PC-3 (cell line): ENCODE measurements at regions not wholly inside any gene's neighbourhood (a gene's known extent, or its start where the extent isn't known, plus 50 kb on each side); places are given as distances from the start of the nearest gene placed in this dataset.

Source experiments
- ATAC-seq: fragments of 200-7000 bp; cut with Tn5 transposase; 2 replicates; pipeline ENCODE4 v1.9.1; 2020; ENCODE audit warnings: mild to moderate bottlenecking, moderate library complexity
- BruUV-seq: library from RNA; stranded (reverse); fragments of 400-500 nt; replicated peaks from 2 replicates; lab custom pipeline; 2021; lab: Mats Ljungman, UMichigan
- CTCF ChIA-PET: fragments of 300-600 bp; sonication (Branson Sonifier 250); formaldehyde crosslinking; loops from one replicate; lab custom pipeline; 2022; ENCODE audit warnings: antibody characterized with exemption; lab: Charles Lee
- POLR2A ChIA-PET: fragments of 300-600 bp; sonication (Branson Sonifier 250); formaldehyde crosslinking; loops from one replicate; lab custom pipeline; 2022; ENCODE audit warnings: antibody characterized with exemption; ENCODE audit not compliant: unreplicated experiment; lab: Charles Lee
- DNase-seq: peaks from one replicate; pipeline ENCODE4 v3.0.0-alpha.2; 2015
- H2AFZ ChIP-seq: fragments of 300-600 bp; sonication (generic); 2 replicates; pipeline ENCODE4 v1.6.0; 2016; ENCODE audit warnings: antibody characterized with exemption, low read length
- H3F3A ChIP-seq: fragments of 300-600 bp; sonication (generic); one replicate; pipeline ENCODE4 v1.6.0; 2017; ENCODE audit warnings: antibody characterized with exemption, low read length, control low read depth, mild to moderate bottlenecking; ENCODE audit not compliant: unreplicated experiment
- H3K27ac ChIP-seq: fragments of 300-600 bp; sonication (generic); 2 replicates; pipeline ENCODE4 v1.5.1; 2016; ENCODE audit warnings: mild to moderate bottlenecking, low read length
- H3K27me3 ChIP-seq: fragments of 300-600 bp; sonication (generic); 2 replicates; pipeline ENCODE4 v1.6.1; 2016; ENCODE audit warnings: low read length, mixed read lengths
- H3K36me3 ChIP-seq: fragments of 300-600 bp; sonication (generic); 2 replicates; pipeline ENCODE4 v1.6.1; 2016; ENCODE audit warnings: low read depth, mixed run types, low read length, mixed read lengths
- H3K4me1 ChIP-seq: fragments of 300-600 bp; sonication (generic); 2 replicates; pipeline ENCODE4 v1.5.1; 2016; ENCODE audit warnings: low read length; ENCODE audit not compliant: insufficient read depth
- H3K4me2 ChIP-seq: fragments of 300-600 bp; sonication (generic); 2 replicates; pipeline ENCODE4 v1.6.0; 2016; ENCODE audit warnings: low read length
- H3K4me3 ChIP-seq: fragments of 300-600 bp; sonication (generic); 2 replicates; pipeline ENCODE4 v1.5.1; 2016; ENCODE audit warnings: mild to moderate bottlenecking, low read length, mixed read lengths
- H3K79me2 ChIP-seq: fragments of 300-600 bp; sonication (generic); 2 replicates; pipeline ENCODE4 v1.6.1; 2017; ENCODE audit warnings: low read length, mixed read lengths
- H3K9ac ChIP-seq: fragments of 300-600 bp; sonication (generic); 2 replicates; pipeline ENCODE4 v1.6.0; 2016; ENCODE audit warnings: mild to moderate bottlenecking, low read length
- H3K9me2 ChIP-seq: fragments of 300-600 bp; sonication (generic); replicated peaks from 2 replicates; pipeline ENCODE4 v1.6.1; 2016; ENCODE audit warnings: mixed run types, low read length, mixed read lengths
- H3K9me3 ChIP-seq: fragments of 300-600 bp; sonication (generic); 2 replicates; pipeline ENCODE4 v1.6.1; 2016; ENCODE audit warnings: low read length, mixed read lengths
- H4K20me1 ChIP-seq: fragments of 300-600 bp; sonication (generic); 2 replicates; pipeline ENCODE4 v1.6.1; 2016; ENCODE audit warnings: low read length, mixed read lengths
- EZH2 ChIP-seq: fragments of 300-600 bp; sonication (generic); IDR thresholded peaks from one replicate; pipeline ENCODE4 v1.6.1; 2017; ENCODE audit warnings: antibody characterized with exemption, mild to moderate bottlenecking, low read length; ENCODE audit not compliant: unreplicated experiment
- EZH2phosphoT487 ChIP-seq: fragments of 300-600 bp; sonication (generic); IDR thresholded peaks from 2 replicates; pipeline ENCODE4 v1.6.1; 2018; ENCODE audit warnings: mild to moderate bottlenecking, antibody characterized with exemption, low read length, borderline replicate concordance
- intact Hi-C: fragments of 100-400 bp; cut with micrococcal nuclease; formaldehyde crosslinking; loops from 2 replicates; pipeline ENCODE4 v1.9.0; 2023
- TF ChIP-seq, protein P1 (sequence below): fragments of 300-600 bp; sonication (generic); conservative IDR thresholded peaks from 2 replicates; pipeline ENCODE4 v1.5.1; 2017; ENCODE audit warnings: antibody characterized with exemption, low read depth, mild to moderate bottlenecking, low read length

DNA sequence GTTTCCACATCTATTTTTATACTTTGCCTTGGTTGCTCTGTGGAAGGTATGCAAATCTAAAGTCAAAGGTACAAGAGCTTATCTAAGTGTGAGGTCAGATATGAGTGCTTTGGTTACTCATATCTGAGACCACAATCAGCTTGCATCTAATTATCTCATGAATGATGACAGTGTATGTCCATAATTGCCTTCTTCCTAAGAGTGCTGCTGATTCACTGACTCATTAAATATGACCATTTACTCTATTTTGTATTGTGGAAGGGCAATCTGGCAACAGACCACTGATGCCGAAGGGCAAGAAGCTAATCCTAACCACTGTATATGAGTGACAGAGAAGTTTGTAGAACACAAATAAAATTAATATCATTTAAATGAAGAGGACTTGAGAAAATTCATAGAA is 1190.2 kb upstream of the AGA start:
- intact Hi-C loops, result no loop called here
- H3F3A ChIP-seq, result no peaks in the 10 kb centered on the region
- H3K27me3 ChIP-seq, result no peaks in the 10 kb centered on the region
- H3K4me1 ChIP-seq, result no peaks in the 10 kb centered on the region
- ChIA-PET POLR2A (no interaction called here), CTCF (no interaction called here)
- H3K4me3 ChIP-seq, result no peak overlapping the region
- H3K9me2 ChIP-seq, result no peaks in the 10 kb centered on the region
- H2AFZ ChIP-seq, result no peak overlapping the region
- H3K79me2 ChIP-seq, result no peaks in the 10 kb centered on the region
- DNase-seq (peak; percentile 5), ATAC-seq (no peak)
- H3K36me3 ChIP-seq, result no peaks in the 10 kb centered on the region
- TF ChIP-seq, protein P1, sequence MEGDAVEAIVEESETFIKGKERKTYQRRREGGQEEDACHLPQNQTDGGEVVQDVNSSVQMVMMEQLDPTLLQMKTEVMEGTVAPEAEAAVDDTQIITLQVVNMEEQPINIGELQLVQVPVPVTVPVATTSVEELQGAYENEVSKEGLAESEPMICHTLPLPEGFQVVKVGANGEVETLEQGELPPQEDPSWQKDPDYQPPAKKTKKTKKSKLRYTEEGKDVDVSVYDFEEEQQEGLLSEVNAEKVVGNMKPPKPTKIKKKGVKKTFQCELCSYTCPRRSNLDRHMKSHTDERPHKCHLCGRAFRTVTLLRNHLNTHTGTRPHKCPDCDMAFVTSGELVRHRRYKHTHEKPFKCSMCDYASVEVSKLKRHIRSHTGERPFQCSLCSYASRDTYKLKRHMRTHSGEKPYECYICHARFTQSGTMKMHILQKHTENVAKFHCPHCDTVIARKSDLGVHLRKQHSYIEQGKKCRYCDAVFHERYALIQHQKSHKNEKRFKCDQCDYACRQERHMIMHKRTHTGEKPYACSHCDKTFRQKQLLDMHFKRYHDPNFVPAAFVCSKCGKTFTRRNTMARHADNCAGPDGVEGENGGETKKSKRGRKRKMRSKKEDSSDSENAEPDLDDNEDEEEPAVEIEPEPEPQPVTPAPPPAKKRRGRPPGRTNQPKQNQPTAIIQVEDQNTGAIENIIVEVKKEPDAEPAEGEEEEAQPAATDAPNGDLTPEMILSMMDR, result no peak
- no peak for TF ChIP-seq EZH2
- TF ChIP-seq EZH2phosphoT487, result no peak
- no peaks in the 10 kb centered on the region for H3K9me3 ChIP-seq
- no TSS peak for BruUV-seq
- no peak overlapping the region for H3K9ac ChIP-seq
- no peak overlapping the region for H3K27ac ChIP-seq
- H3K4me2 ChIP-seq, result no peak overlapping the region
- no peaks in the 10 kb centered on the region for H4K20me1 ChIP-seq

DNA sequence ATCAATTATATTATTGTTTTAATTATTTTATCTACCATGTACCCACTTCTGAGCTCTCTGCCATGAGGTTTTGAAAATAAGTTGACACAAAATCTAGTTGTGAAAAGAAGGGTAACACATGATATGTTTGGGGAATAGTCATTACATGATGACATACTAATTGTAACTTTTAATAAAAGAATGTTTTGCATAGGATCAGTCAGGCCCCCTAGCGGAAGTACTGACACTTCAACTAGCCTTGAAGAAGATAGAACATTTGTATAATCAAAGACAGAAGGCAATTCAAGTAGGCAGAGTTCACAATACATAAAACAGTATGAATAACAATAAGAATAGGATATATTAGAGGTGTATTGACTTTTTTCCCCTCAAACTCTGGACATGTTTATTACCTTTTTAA is 1191.0 kb upstream of the AGA start:
- Histone ChIP-seq H3F3A (no peaks in the 10 kb centered on the region), H3K9me2 (no peaks in the 10 kb centered on the region), H3K79me2 (no peaks in the 10 kb centered on the region), H4K20me1 (no peaks in the 10 kb centered on the region), H2AFZ (no peak overlapping the region), H3K9ac (no peak overlapping the region), H3K27ac (no peak overlapping the region), H3K4me2 (no peak overlapping the region), H3K4me3 (no peak overlapping the region), H3K36me3 (no peaks in the 10 kb centered on the region), H3K9me3 (no peaks in the 10 kb centered on the region), H3K4me1 (no peaks in the 10 kb centered on the region), H3K27me3 (no peaks in the 10 kb centered on the region)
- DNase-seq (peak; percentile 28), ATAC-seq (no peak)
- TF ChIP-seq EZH2phosphoT487, result no peak
- TF ChIP-seq, protein P1, result peak; percentile 58
- no peak for TF ChIP-seq EZH2
- intact Hi-C loops, result no loop called here
- POLR2A ChIA-PET, result no interaction called here
- CTCF ChIA-PET, result no interaction called here
- BruUV-seq, result no TSS peak

DNA sequence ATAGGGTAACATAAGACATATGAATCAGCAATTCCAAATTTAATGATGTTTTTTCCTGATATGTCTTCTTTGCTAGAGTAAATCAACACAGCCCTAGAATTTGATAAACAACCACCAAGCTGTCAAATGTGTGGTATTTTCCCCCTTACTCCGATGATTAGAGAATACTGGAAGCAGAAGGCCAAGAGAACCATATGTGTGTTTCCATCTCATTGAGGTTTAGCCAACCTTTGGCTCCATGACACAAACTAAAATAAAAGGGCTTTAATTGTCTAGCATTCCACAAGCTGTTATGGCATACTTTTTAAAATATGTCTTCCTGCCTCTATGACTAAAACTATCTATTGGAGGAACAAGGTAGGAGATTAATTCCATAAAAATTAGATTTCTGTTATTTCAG is 1222.4 kb upstream of the AGA start:
- no TSS peak for BruUV-seq
- ATAC-seq, result no peak

More for the DNA sequence above, 1222.4 kb upstream of the AGA start:
- Histone ChIP-seq H3F3A (no peaks in the 10 kb centered on the region), H3K27ac (no peak overlapping the region), H3K36me3 (no peaks in the 10 kb centered on the region), H3K4me3 (no peak overlapping the region), H3K27me3 (no peaks in the 10 kb centered on the region), H3K9me2 (no peaks in the 10 kb centered on the region), H3K79me2 (no peaks in the 10 kb centered on the region), H4K20me1 (no peaks in the 10 kb centered on the region), H3K4me2 (no peak overlapping the region), H3K4me1 (no peaks in the 10 kb centered on the region), H2AFZ (no peak overlapping the region), H3K9me3 (no peaks in the 10 kb centered on the region), H3K9ac (no peak overlapping the region)
- TF ChIP-seq EZH2phosphoT487 (no peak), EZH2 (no peak)
- TF ChIP-seq, protein P1, result no peak
- ChIA-PET CTCF (no interaction called here), POLR2A (no interaction called here)
- intact Hi-C loops, result no loop called here
- DNase-seq, result no peak
